ENCODE measurements at regions not wholly inside any gene's neighbourhood (a gene's known extent, or its start where the extent isn't known, plus 50 kb on each side); places are given as distances from the start of the nearest gene placed in this dataset.

DNA sequence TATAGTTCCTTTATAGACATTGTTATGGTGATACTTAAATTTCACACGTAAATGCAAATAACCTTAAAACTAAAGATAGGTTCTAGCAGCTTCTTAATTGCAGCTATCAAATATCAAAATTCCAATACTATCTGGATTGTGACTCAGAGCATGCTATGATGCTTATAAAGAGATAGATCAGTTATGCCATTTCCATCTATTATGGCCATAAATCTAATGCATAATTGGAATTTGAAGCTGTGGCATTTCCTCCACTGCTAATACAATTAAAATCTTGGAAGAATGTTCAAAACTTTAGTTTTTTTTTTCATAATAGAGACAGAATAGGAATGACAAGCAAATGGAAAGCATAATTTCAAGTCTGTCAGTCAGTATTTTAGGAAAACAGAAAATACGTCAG, 220.8 kb upstream of the GALNT5 start:
- Mint-ChIP-seq H3K27ac (no peak overlapping the region), H3K27me3 (ENCODE audit: insufficient read depth) (peaks cover 4% of the 10 kb centered on the region), H3K4me1 (ENCODE audit: low read depth) (no peaks in the 10 kb centered on the region), H3K9me3 (no peaks in the 10 kb centered on the region), H3K36me3 (ENCODE audit: low read depth) (no peaks in the 10 kb centered on the region), H3K4me3 (no peak overlapping the region)
- DNase-seq (ENCODE audit: low spot score): no peak
- intact Hi-C loops (cut with micrococcal nuclease): no loop called here

DNA sequence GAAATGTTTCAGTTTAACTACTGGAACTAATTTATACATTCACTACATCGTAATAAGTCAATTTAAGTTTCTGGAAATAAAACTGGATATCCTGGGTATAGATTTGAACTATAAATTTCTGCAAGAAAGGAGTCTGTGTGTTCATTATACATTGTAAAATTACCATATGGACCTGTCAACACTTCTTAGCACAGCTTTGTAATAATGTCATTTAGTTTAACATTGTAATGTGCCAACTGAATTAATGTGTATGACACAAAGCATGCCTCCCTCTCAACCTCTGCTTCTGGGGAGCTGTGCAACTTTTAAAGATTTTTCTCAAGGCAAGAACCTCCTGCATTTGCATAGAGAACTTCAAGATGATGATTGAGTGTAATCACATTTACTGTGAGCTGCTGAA, 213.7 kb upstream of the GALNT5 start:
- H3K9me3 Mint-ChIP-seq: no peaks in the 10 kb centered on the region
- H3K4me3 Mint-ChIP-seq: no peak overlapping the region
- DNase-seq (ENCODE audit: low spot score): no peak
- H3K36me3 Mint-ChIP-seq (ENCODE audit: low read depth): no peaks in the 10 kb centered on the region
- peaks cover 8% of the 10 kb centered on the region for H3K27me3 Mint-ChIP-seq (ENCODE audit: insufficient read depth)
- no peak overlapping the region for H3K27ac Mint-ChIP-seq
- intact Hi-C loops (cut with micrococcal nuclease): no loop called here
- no peaks in the 10 kb centered on the region for H3K4me1 Mint-ChIP-seq (ENCODE audit: low read depth)

- Mint-ChIP-seq H3K36me3 (ENCODE audit: low read depth) (no peaks in the 10 kb centered on the region), H3K4me1 (ENCODE audit: low read depth) (no peaks in the 10 kb centered on the region), H3K4me3 (no peak overlapping the region), H3K27me3 (ENCODE audit: insufficient read depth) (peaks cover 4% of the 10 kb centered on the region), H3K9me3 (no peaks in the 10 kb centered on the region), H3K27ac (no peak overlapping the region)
- DNase-seq (ENCODE audit: low spot score): no peak
- intact Hi-C loops (cut with micrococcal nuclease): no loop called here
Observed at GRCh38 chr2:157046396-157046795, 211.1 kb upstream of the GALNT5 start.

- DNase-seq (ENCODE audit: low spot score): no peak
- no peak overlapping the region for H3K27ac Mint-ChIP-seq
- H3K4me3 Mint-ChIP-seq: no peak overlapping the region
- intact Hi-C loops (cut with micrococcal nuclease): loop anchor here (10.0 kb wide), 1 partner anchor 158 kb away; no protein-coding TSS in a partner anchor
- no peaks in the 10 kb centered on the region for H3K36me3 Mint-ChIP-seq (ENCODE audit: low read depth)
- H3K9me3 Mint-ChIP-seq: no peaks in the 10 kb centered on the region
- no peaks in the 10 kb centered on the region for H3K4me1 Mint-ChIP-seq (ENCODE audit: low read depth)
- peaks cover 2% of the 10 kb centered on the region for H3K27me3 Mint-ChIP-seq (ENCODE audit: insufficient read depth)
Observed at GRCh38 chr2:157052685-157053224, 204.8 kb upstream of the GALNT5 start.

DNA sequence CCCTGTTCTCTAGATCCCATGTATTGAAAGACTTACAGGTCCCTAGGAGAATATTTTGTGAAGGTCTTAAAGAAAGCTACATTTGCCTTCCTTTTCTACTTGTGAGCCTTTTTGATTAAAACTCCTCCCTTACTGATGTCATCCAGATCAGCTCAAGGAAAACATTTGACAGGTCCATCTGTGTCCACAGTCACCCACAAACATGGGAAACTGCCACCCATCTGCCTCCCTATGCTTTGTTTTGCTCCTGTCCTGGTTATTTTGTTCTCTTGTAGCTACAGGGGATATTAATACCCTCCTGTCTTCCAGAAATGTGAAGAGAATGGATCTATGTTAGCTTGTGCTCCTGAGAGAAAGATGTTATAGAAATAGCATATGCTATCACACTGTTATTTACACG, 203.6 kb upstream of the GALNT5 start:
- Mint-ChIP-seq H3K9me3 (no peaks in the 10 kb centered on the region), H3K4me1 (ENCODE audit: low read depth) (no peaks in the 10 kb centered on the region), H3K27ac (no peak overlapping the region), H3K36me3 (ENCODE audit: low read depth) (no peaks in the 10 kb centered on the region), H3K4me3 (no peak overlapping the region), H3K27me3 (ENCODE audit: insufficient read depth) (peaks cover 2% of the 10 kb centered on the region)
- no peak for DNase-seq (ENCODE audit: low spot score)
- intact Hi-C loops (cut with micrococcal nuclease): loop anchor here (10.0 kb wide), 1 partner anchor 159 kb away; no protein-coding TSS in a partner anchor

GRCh38 chr2:157055660-157056199, 201.8 kb upstream of the GALNT5 start:
- H3K27me3 Mint-ChIP-seq (ENCODE audit: insufficient read depth): peaks cover 2% of the 10 kb centered on the region
- no peaks in the 10 kb centered on the region for H3K4me1 Mint-ChIP-seq (ENCODE audit: low read depth)
- no peak overlapping the region for H3K27ac Mint-ChIP-seq
- no peak overlapping the region for H3K4me3 Mint-ChIP-seq
- no peaks in the 10 kb centered on the region for H3K36me3 Mint-ChIP-seq (ENCODE audit: low read depth)
- intact Hi-C loops (cut with micrococcal nuclease): loop anchor here (5.0 to 10.0 kb wide), 2 partner anchors 161 to 1678 kb away; no protein-coding TSS in a partner anchor
- H3K9me3 Mint-ChIP-seq: no peaks in the 10 kb centered on the region
- DNase-seq (ENCODE audit: low spot score): no peak

GRCh38 chr2:157056200-157056676, 201.3 kb upstream of the GALNT5 start:
- Mint-ChIP-seq H3K4me1 (ENCODE audit: low read depth) (no peaks in the 10 kb centered on the region), H3K4me3 (no peak overlapping the region), H3K36me3 (ENCODE audit: low read depth) (no peaks in the 10 kb centered on the region), H3K9me3 (no peaks in the 10 kb centered on the region), H3K27me3 (ENCODE audit: insufficient read depth) (peaks cover 2% of the 10 kb centered on the region), H3K27ac (no peak overlapping the region)
- no peak for DNase-seq (ENCODE audit: low spot score)
- intact Hi-C loops (cut with micrococcal nuclease): loop anchor here (5.0 to 10.0 kb wide), 2 partner anchors 161 to 1679 kb away; no protein-coding TSS in a partner anchor

DNA sequence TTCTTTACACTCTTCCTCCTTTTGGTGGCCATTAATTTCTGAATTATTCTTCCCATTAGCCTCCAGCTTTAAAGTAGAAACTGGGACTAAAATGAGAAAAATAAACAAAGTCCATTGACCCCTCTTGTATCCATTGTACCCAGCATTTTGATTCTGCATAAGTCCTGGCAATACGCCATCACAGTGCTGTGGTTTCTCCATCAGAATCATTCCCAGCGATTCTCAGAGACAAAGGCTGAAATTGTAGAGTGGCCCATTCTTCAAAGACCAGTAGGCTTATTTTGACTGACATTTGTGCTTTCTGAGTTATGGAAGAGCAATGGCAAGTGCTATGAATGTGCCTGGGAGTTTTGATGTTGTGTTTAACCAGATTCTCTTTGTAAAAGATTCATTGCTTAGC, 199.3 kb upstream of the GALNT5 start:
- H3K9me3 Mint-ChIP-seq: no peaks in the 10 kb centered on the region
- H3K4me1 Mint-ChIP-seq (ENCODE audit: low read depth): no peaks in the 10 kb centered on the region
- intact Hi-C loops (cut with micrococcal nuclease): loop anchor here (5.0 to 10.0 kb wide), 2 partner anchors 163 to 1681 kb away; no protein-coding TSS in a partner anchor
- no peaks in the 10 kb centered on the region for H3K27me3 Mint-ChIP-seq (ENCODE audit: insufficient read depth)
- no peak overlapping the region for H3K27ac Mint-ChIP-seq
- no peak for DNase-seq (ENCODE audit: low spot score)
- no peaks in the 10 kb centered on the region for H3K36me3 Mint-ChIP-seq (ENCODE audit: low read depth)
- no peak overlapping the region for H3K4me3 Mint-ChIP-seq

DNA sequence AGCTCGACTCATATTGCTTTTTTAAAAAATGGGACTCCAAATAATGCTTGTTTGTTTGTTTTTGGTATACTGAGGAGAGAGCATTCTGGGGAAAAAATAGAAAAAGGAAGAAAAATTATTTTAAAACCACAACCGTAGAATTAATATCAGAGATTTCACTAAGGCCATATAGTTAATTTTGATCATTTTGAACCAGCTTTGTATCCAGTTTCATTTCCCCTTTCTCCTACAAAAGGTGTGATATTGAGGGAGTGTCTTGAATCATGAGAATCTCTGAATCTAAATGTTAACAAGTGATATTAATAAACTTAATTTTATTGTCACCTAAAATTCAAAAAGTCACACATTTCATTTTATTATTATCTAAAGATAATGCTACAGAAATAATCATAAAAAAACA, 198.5 kb upstream of the GALNT5 start:
- no peaks in the 10 kb centered on the region for H3K36me3 Mint-ChIP-seq (ENCODE audit: low read depth)
- H3K4me3 Mint-ChIP-seq: no peak overlapping the region
- no peak overlapping the region for H3K27ac Mint-ChIP-seq
- no peaks in the 10 kb centered on the region for H3K4me1 Mint-ChIP-seq (ENCODE audit: low read depth)
- no peaks in the 10 kb centered on the region for H3K27me3 Mint-ChIP-seq (ENCODE audit: insufficient read depth)
- DNase-seq (ENCODE audit: low spot score): no peak
- intact Hi-C loops (cut with micrococcal nuclease): loop anchor here (5.0 to 10.0 kb wide), 2 partner anchors 164 to 1682 kb away; no protein-coding TSS in a partner anchor
- H3K9me3 Mint-ChIP-seq: no peaks in the 10 kb centered on the region

DNA sequence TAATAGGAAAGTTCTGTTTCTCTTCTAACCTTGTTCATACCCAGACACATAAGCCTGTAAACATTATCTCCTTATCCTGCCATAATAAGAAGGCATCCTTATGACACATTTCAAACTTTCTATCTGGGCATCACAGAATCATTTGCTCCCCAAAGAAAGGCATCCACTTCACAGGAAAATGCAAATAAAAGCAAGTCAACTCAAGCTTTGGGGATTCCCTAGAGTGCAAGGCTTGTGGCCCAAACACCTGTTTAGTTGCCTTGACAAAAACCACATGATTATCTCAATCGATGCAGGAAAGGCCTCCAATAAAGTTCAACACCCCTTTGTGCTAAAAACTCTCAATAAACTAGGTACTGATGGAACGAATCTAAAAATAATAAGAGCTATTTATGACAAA, 195.7 kb upstream of the GALNT5 start:
- DNase-seq (ENCODE audit: low spot score): no peak
- no peak overlapping the region for H3K4me3 Mint-ChIP-seq
- H3K27me3 Mint-ChIP-seq (ENCODE audit: insufficient read depth): no peaks in the 10 kb centered on the region
- no peaks in the 10 kb centered on the region for H3K9me3 Mint-ChIP-seq
- H3K27ac Mint-ChIP-seq: no peak overlapping the region
- intact Hi-C loops (cut with micrococcal nuclease): no loop called here
- H3K36me3 Mint-ChIP-seq (ENCODE audit: low read depth): no peaks in the 10 kb centered on the region
- H3K4me1 Mint-ChIP-seq (ENCODE audit: low read depth): no peaks in the 10 kb centered on the region

DNA sequence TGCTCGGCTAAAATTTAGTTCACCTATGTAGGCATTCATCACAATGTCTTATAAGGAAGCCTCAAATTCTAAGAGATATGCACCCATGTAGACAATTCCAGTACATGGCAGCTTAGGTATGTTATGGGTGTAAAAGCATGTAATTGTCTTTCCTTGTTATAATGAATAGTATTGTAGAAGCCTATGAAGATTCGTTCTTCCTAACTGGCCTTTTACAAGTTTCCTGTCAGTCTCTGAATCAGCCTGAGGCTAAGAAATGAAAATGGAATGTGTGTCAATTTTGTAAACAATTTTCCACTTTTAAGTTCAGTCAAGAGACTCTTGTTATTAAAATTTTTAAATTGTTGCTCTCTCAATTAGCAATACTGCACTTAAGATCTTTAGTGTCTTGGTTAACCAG, 189.9 kb upstream of the GALNT5 start:
- Mint-ChIP-seq H3K27me3 (ENCODE audit: insufficient read depth) (peaks cover 3% of the 10 kb centered on the region), H3K9me3 (no peaks in the 10 kb centered on the region), H3K4me1 (ENCODE audit: low read depth) (no peaks in the 10 kb centered on the region), H3K27ac (no peak overlapping the region), H3K36me3 (ENCODE audit: low read depth) (no peaks in the 10 kb centered on the region), H3K4me3 (no peak overlapping the region)
- intact Hi-C loops (cut with micrococcal nuclease): no loop called here
- DNase-seq (ENCODE audit: low spot score): no peak

DNA sequence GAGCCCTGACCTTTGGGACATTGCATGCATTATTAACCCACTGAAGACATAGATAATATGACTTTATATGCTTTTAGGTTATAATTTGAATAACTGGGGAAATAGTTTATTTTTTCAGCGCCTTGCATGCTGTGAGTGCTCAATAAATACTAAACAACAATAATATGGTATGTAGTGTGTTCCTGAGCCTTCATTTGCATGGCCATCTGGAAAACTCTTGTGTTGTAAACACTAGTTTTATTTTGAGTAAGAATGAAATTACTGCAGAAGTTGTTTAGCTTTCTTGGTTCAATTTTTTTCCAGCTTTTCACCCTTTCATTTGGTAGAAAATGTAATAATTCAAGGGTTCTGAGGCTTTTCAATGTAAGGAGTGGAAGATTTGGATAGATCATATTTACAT, 189.3 kb upstream of the GALNT5 start:
- Mint-ChIP-seq H3K9me3 (no peaks in the 10 kb centered on the region), H3K4me3 (no peak overlapping the region), H3K36me3 (ENCODE audit: low read depth) (no peaks in the 10 kb centered on the region), H3K4me1 (ENCODE audit: low read depth) (no peaks in the 10 kb centered on the region), H3K27ac (no peak overlapping the region), H3K27me3 (ENCODE audit: insufficient read depth) (peaks cover 3% of the 10 kb centered on the region)
- no peak for DNase-seq (ENCODE audit: low spot score)
- intact Hi-C loops (cut with micrococcal nuclease): no loop called here

DNA sequence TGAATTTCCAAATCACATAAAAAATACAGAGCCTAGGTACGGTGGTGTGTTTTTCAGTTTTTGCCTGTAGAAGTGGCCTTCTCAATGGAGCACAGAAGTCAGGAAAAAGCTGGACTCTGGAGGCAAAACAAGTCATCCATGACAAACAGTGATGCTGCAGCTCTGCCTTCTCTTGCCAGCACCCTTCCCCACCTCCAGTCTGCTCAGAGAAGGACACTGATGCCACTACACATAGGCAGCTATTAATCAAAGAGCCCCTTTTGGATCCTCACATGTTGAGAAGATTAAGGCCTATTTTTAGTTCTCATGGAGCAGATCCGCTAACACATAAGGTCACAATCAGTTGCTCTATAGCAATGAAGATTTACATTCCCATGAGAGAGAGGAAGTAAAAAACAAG, 181.6 kb upstream of the GALNT5 start:
- H3K4me3 Mint-ChIP-seq: no peak overlapping the region
- H3K36me3 Mint-ChIP-seq (ENCODE audit: low read depth): no peaks in the 10 kb centered on the region
- H3K27me3 Mint-ChIP-seq (ENCODE audit: insufficient read depth): no peaks in the 10 kb centered on the region
- no peaks in the 10 kb centered on the region for H3K9me3 Mint-ChIP-seq
- no peaks in the 10 kb centered on the region for H3K4me1 Mint-ChIP-seq (ENCODE audit: low read depth)
- no peak overlapping the region for H3K27ac Mint-ChIP-seq
- intact Hi-C loops (cut with micrococcal nuclease): no loop called here
- DNase-seq (ENCODE audit: low spot score): no peak

Measured in activated T-helper 1 cell treated with anti-CD3 and anti-CD28 coated beads, Interleukin-12 subunit alpha, Interleukin-12 subunit beta, Interleukin-2, Interleukin-4 antibody, amounts not matched to agents 30 ng/mL and 10 ng/mL and 1 ng/mL, durations not matched to agents 14 hours and 24 hours and 36 hours (primary cell).